ENCODE measurements at regions not wholly inside any gene's neighbourhood (a gene's known extent, or its start where the extent isn't known, plus 50 kb on each side); places are given as distances from the start of the nearest gene placed in this dataset.

DNA sequence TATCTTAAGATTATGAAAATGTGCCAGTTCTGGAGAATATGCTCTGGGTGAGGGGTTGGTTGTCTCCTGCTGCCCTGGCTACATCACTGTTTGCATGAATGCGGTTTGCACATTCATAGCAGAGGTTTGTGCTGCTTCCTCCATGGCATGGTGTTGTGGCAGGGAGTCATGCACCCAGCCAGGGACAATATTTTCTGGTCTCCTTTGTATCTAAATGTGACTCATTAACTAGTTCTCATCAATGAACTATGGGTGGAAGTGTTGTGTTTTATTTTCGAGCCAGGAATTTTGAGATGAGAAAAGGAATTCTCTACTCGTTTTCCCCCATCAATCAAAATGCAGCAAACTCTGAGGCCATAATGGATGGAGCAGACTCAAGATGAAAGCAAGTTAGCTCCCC lies 527.3 kb downstream of the SNAPC1 start:
- TF ChIP-seq POLR2A (IDR thresholded peaks at IDR 0.05) = no peak
- TF ChIP-seq CTCF (IDR thresholded peaks at IDR 0.05) = no peak
